ENCODE measurements at regions not wholly inside any gene's neighbourhood (a gene's known extent, or its start where the extent isn't known, plus 50 kb on each side); places are given as distances from the start of the nearest gene placed in this dataset.

- DNase-seq, result no peak
These were observed 102.4 kb downstream of the SLIT2 start for GRCh38 chr4:20354120-20354519.

- no peak for DNase-seq
These were observed 104.9 kb downstream of the SLIT2 start for GRCh38 chr4:20356565-20356964.

GRCh38 chr4:20358110-20358509, 106.4 kb downstream of the SLIT2 start:
- DNase-seq, result no peak

GRCh38 chr4:20359692-20360091, 108.0 kb downstream of the SLIT2 start:
- DNase-seq, result no peak

- DNase-seq, result no peak
These were observed 110.4 kb downstream of the SLIT2 start for GRCh38 chr4:20362148-20362547.

- DNase-seq, result no peak
These were observed 113.3 kb downstream of the SLIT2 start for GRCh38 chr4:20364969-20365368.

- no peak for DNase-seq
These were observed 115.7 kb downstream of the SLIT2 start for GRCh38 chr4:20367446-20367845.

GRCh38 chr4:20368926-20369325, 117.2 kb downstream of the SLIT2 start:
- DNase-seq, result no peak

GRCh38 chr4:20370274-20370673, 118.6 kb downstream of the SLIT2 start:
- no peak for DNase-seq

- DNase-seq, result no peak
These were observed 124.4 kb downstream of the SLIT2 start for GRCh38 chr4:20376070-20376469.

GRCh38 chr4:20378181-20378580, 126.5 kb downstream of the SLIT2 start:
- DNase-seq, result no peak

GRCh38 chr4:20381005-20381404, 129.3 kb downstream of the SLIT2 start:
- no peak for DNase-seq

- DNase-seq, result no peak
These were observed 131.6 kb downstream of the SLIT2 start for GRCh38 chr4:20383283-20383682.

GRCh38 chr4:20383969-20384368, 132.3 kb downstream of the SLIT2 start:
- no peak for DNase-seq

- DNase-seq, result no peak
These were observed 132.8 kb downstream of the SLIT2 start for GRCh38 chr4:20384456-20384855.

GRCh38 chr4:20386001-20386740, 134.5 kb downstream of the SLIT2 start:
- no peak for DNase-seq

- DNase-seq, result no peak
These were observed 135.2 kb downstream of the SLIT2 start for GRCh38 chr4:20386906-20387305.

- no peak for DNase-seq
These were observed 139.5 kb downstream of the SLIT2 start for GRCh38 chr4:20391198-20391597.

GRCh38 chr4:20391912-20392311, 140.2 kb downstream of the SLIT2 start:
- no peak for DNase-seq

GRCh38 chr4:20393486-20394100, 141.9 kb downstream of the SLIT2 start:
- no peak for DNase-seq

GRCh38 chr4:20394512-20394911, 142.8 kb downstream of the SLIT2 start:
- no peak for DNase-seq

- DNase-seq, result peak; percentile 24 to 29
These were observed 143.6 kb downstream of the SLIT2 start for GRCh38 chr4:20395160-20395773.

GRCh38 chr4:20403290-20403689, 151.6 kb downstream of the SLIT2 start:
- no peak for DNase-seq

GRCh38 chr4:20403846-20404245, 152.1 kb downstream of the SLIT2 start:
- DNase-seq, result no peak

Data from stimulated activated CD4-positive, alpha-beta T cell treated with anti-CD3 and anti-CD28 coated beads, Interleukin-2, amount 100 ng/mL, for 24 hours (primary cell).